Retinal pigment epithelial cell (primary cell): ENCODE measurements at regions not wholly inside any gene's neighbourhood (a gene's known extent, or its start where the extent isn't known, plus 50 kb on each side); places are given as distances from the start of the nearest gene placed in this dataset.

Experiments
- DNase-seq: peaks from one replicate; pipeline ENCODE4 v3.0.0-alpha.2; 2010; ENCODE audit warnings: low read depth
- H3K4me3 ChIP-seq: 2 replicates; pipeline ENCODE4 v1.5.1; 2011; ENCODE audit warnings: mild to moderate bottlenecking, low read length, control low read depth, moderate library complexity
- CTCF ChIP-seq: conservative IDR thresholded peaks from 2 replicates; pipeline ENCODE4 v1.5.1; 2011; ENCODE audit warnings: low read depth, low read length, control low read depth, inconsistent platforms

- DNase-seq, result no peak
- no peak for TF ChIP-seq CTCF
Observed at GRCh38 chr12:92571844-92572543, 130.8 kb upstream of the PLEKHG7 start.

GRCh38 chr12:92571169-92571568 lies 131.6 kb upstream of the PLEKHG7 start:
- H3K4me3 ChIP-seq, result no peak overlapping the region
- TF ChIP-seq CTCF, result no peak
- no peak for DNase-seq

More at GRCh38 chr12:92571844-92572543, 130.8 kb upstream of the PLEKHG7 start:
- no peak overlapping the region for H3K4me3 ChIP-seq

- TF ChIP-seq CTCF, result peak; percentile 72
- DNase-seq, result peak; percentile 51
- no peak overlapping the region for H3K4me3 ChIP-seq
Observed at GRCh38 chr12:92570056-92570753, 132.6 kb upstream of the PLEKHG7 start.

- no peak for DNase-seq
- TF ChIP-seq CTCF, result no peak
- H3K4me3 ChIP-seq, result no peak overlapping the region
Observed at GRCh38 chr12:92568691-92569090, 134.1 kb upstream of the PLEKHG7 start.

- DNase-seq, result no peak
- no peak for TF ChIP-seq CTCF
- no peak overlapping the region for H3K4me3 ChIP-seq
Observed at GRCh38 chr12:92566448-92567019, 136.3 kb upstream of the PLEKHG7 start.

- no peak overlapping the region for H3K4me3 ChIP-seq
- TF ChIP-seq CTCF, result no peak
- DNase-seq, result no peak
Observed at GRCh38 chr12:92563819-92564218, 139.0 kb upstream of the PLEKHG7 start.
